HL-60 (cell line): ENCODE measurements at regions not wholly inside any gene's neighbourhood (a gene's known extent, or its start where the extent isn't known, plus 50 kb on each side); places are given as distances from the start of the nearest gene placed in this dataset.

Source experiments
- POLR2AphosphoS5 ChIP-seq: IDR thresholded peaks from 2 replicates; pipeline ENCODE4 v1.6.1; 2012; ENCODE audit warnings: low read depth
- TF ChIP-seq, protein P1 (sequence below): IDR thresholded peaks from one replicate; pipeline ENCODE4 v1.5.1; 2011; ENCODE audit warnings: low read length, control low read depth, inconsistent platforms; ENCODE audit not compliant: insufficient read depth
- TF ChIP-seq, protein P2 (sequence below): IDR thresholded peaks from 2 replicates; pipeline ENCODE4 v1.6.1; 2012; ENCODE audit warnings: low read depth; ENCODE audit not compliant: insufficient replicate concordance

DNA sequence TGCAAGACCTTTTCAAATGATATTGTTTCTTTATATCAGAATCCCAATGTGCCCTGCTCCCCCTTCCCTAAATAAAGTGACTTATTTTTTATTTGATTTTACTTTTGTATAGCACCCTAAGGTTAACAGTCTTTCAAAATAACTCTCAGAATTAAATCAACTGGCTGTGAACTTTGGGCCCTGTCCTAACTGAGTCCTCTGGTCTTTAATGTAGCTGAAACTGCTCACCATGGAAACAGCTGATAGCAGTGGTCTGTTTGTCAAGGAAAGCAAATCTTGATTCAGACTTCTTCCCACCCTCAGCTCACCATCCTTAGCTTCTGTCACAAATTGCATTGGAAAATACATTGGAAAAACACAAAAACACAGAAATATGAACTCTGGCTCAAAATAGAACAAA is 105.2 kb upstream of the PRPS1L1 start:
- TF ChIP-seq, protein P1, sequence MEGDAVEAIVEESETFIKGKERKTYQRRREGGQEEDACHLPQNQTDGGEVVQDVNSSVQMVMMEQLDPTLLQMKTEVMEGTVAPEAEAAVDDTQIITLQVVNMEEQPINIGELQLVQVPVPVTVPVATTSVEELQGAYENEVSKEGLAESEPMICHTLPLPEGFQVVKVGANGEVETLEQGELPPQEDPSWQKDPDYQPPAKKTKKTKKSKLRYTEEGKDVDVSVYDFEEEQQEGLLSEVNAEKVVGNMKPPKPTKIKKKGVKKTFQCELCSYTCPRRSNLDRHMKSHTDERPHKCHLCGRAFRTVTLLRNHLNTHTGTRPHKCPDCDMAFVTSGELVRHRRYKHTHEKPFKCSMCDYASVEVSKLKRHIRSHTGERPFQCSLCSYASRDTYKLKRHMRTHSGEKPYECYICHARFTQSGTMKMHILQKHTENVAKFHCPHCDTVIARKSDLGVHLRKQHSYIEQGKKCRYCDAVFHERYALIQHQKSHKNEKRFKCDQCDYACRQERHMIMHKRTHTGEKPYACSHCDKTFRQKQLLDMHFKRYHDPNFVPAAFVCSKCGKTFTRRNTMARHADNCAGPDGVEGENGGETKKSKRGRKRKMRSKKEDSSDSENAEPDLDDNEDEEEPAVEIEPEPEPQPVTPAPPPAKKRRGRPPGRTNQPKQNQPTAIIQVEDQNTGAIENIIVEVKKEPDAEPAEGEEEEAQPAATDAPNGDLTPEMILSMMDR, result no peak
- no peak for TF ChIP-seq POLR2AphosphoS5
- TF ChIP-seq, protein P2, sequence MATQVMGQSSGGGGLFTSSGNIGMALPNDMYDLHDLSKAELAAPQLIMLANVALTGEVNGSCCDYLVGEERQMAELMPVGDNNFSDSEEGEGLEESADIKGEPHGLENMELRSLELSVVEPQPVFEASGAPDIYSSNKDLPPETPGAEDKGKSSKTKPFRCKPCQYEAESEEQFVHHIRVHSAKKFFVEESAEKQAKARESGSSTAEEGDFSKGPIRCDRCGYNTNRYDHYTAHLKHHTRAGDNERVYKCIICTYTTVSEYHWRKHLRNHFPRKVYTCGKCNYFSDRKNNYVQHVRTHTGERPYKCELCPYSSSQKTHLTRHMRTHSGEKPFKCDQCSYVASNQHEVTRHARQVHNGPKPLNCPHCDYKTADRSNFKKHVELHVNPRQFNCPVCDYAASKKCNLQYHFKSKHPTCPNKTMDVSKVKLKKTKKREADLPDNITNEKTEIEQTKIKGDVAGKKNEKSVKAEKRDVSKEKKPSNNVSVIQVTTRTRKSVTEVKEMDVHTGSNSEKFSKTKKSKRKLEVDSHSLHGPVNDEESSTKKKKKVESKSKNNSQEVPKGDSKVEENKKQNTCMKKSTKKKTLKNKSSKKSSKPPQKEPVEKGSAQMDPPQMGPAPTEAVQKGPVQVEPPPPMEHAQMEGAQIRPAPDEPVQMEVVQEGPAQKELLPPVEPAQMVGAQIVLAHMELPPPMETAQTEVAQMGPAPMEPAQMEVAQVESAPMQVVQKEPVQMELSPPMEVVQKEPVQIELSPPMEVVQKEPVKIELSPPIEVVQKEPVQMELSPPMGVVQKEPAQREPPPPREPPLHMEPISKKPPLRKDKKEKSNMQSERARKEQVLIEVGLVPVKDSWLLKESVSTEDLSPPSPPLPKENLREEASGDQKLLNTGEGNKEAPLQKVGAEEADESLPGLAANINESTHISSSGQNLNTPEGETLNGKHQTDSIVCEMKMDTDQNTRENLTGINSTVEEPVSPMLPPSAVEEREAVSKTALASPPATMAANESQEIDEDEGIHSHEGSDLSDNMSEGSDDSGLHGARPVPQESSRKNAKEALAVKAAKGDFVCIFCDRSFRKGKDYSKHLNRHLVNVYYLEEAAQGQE, result no peak
